Endodermal cell (in vitro differentiated cells): ENCODE measurements at regions not wholly inside any gene's neighbourhood (a gene's known extent, or its start where the extent isn't known, plus 50 kb on each side); places are given as distances from the start of the nearest gene placed in this dataset.

Experiments
- DNase-seq: peaks from one replicate; pipeline ENCODE4 v3.0.0-alpha.2; 2017
- H3K27ac ChIP-seq: 2 replicates; pipeline ENCODE4 v1.5.1; 2013; ENCODE audit warnings: mild to moderate bottlenecking, low read depth, low read length, moderate library complexity
- H3K27me3 ChIP-seq: 2 replicates; pipeline ENCODE4 v1.6.1; 2013; ENCODE audit warnings: mild to moderate bottlenecking, low read length, moderate library complexity; ENCODE audit not compliant: insufficient read depth, control insufficient read depth, poor library complexity, severe bottlenecking
- H3K36me3 ChIP-seq: 2 replicates; pipeline ENCODE4 v1.7.0; 2013; ENCODE audit warnings: mild to moderate bottlenecking, low read length, moderate library complexity; ENCODE audit not compliant: control insufficient read depth, insufficient read depth
- H3K4me1 ChIP-seq: one replicate; pipeline ENCODE4 v1.7.0; 2013; ENCODE audit warnings: low read length; ENCODE audit not compliant: control insufficient read depth, insufficient read depth
- H3K4me3 ChIP-seq: 2 replicates; pipeline ENCODE4 v1.5.1; 2013; ENCODE audit warnings: mild to moderate bottlenecking, low read length, moderate library complexity
- H3K9ac ChIP-seq: 2 replicates; pipeline ENCODE4 v1.6.1; 2013; ENCODE audit warnings: mild to moderate bottlenecking, low read length, moderate library complexity; ENCODE audit not compliant: poor library complexity, severe bottlenecking; ENCODE audit errors: extremely low read depth
- H3K9me3 ChIP-seq: 2 replicates; pipeline ENCODE4 v1.6.1; 2013; ENCODE audit warnings: mild to moderate bottlenecking, low read length, moderate library complexity; ENCODE audit not compliant: control insufficient read depth
- H3K27ac Mint-ChIP-seq: 2 replicates; pipeline ENCODE4 v1.8.0; 2020; ENCODE audit warnings: mixed read lengths
- H3K27me3 Mint-ChIP-seq: 2 replicates; pipeline ENCODE4 v1.8.0; 2021; ENCODE audit warnings: mild to moderate bottlenecking, mixed read lengths; ENCODE audit not compliant: insufficient read depth
- H3K36me3 Mint-ChIP-seq: 2 replicates; pipeline ENCODE4 v1.8.0; 2020; ENCODE audit warnings: low read depth, mixed read lengths
- H3K4me1 Mint-ChIP-seq: 2 replicates; pipeline ENCODE4 v1.8.0; 2020; ENCODE audit warnings: mixed read lengths
- H3K4me3 Mint-ChIP-seq: 2 replicates; pipeline ENCODE4 v1.8.0; 2020; ENCODE audit warnings: mild to moderate bottlenecking, moderate library complexity, mixed read lengths
- H3K9me3 Mint-ChIP-seq: 2 replicates; pipeline ENCODE4 v1.8.0; 2020; ENCODE audit warnings: mild to moderate bottlenecking, mixed read lengths
- CTCF ChIP-seq: fragments of 200-600 bp; sonication (generic); conservative IDR thresholded peaks from 2 replicates; pipeline ENCODE4 v1.5.0; 2021; ENCODE audit warnings: antibody characterized with exemption, mild to moderate bottlenecking
- WGBS, 2 experiments: methylation state at CpG; one replicate each; pipeline versions ENCODE4 v1.1.5 to v1.1.7; 2013; ENCODE audit warnings: missing lambda C conversion rate in 2 of 2, mixed read lengths in 1 of 2; ENCODE audit not compliant: insufficient coverage in 1 of 2, insufficient read length in 1 of 2; 5-methylcytosine and 5-hydroxymethylcytosine counted together

DNA sequence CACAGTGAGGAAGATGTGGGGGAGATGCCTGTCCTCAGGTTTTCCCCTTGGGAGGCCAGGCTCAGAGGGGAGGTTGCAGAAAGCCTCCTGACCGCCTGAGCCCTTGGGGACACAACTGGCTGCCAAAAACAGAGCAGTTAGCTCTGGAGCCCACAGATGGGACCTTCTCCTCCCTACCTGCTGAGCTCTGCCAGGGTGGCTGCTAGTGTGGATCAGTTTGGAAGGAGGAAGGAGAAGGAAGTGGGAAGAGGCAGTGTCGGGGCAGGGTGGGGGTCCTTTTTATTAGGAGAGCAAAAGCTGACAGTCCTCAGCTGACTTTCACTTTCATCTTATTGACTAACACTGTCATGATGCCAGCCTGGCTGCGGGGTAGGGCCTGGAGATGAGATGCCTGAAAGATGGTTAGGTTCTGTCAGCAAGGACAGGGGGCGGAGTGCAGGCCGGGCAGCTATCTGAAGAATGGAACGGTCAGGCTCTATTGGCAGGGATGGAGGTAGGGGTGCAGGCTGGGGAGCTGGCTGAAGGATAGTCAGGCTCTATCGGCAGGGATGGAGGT lies 188.5 kb upstream of the HDAC4 start:
- no peak for TF ChIP-seq CTCF

DNA sequence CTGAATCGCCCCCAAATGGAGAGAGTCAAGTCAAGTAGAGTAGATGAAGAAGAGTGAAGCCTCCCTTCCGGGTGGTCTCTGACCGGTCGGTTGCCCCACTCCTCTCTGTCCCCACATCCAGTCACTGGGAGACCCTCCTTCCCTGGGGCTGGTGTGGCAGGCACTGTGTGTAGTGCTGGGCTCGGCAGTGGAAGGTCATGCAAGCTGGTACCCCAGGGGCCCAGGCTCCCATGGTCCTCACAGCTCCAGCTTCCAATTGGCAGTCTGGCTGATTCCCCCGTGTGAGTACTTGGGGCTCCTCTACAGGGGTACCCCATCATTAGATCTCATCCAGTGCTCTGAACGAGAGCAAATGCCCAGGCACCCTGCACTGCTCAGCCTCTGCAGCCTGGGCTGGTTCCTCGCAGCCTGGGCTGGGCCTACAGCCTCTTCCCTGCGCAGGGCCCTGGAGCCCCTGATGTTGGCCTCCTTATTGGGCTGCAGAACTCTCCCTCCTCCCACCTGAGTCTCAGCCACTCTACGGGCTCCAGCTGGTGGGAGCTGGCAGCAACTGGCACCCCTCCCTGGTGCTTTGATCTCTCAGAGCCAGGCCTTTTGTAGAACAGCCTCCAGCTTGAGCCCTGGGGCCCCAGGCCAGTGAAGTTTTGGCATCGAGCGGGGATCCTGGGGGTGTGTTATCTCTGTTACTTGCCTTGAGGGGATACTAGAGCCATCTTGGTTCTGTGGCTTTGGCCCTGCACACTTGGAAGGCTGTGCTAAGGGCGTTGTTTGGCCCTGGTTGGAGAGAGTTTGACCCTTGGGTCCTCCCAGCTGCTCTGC lies 187.8 kb upstream of the HDAC4 start:
- Mint-ChIP-seq H3K9me3 (peaks cover 21% of the 10 kb centered on the region), H3K27me3 (peaks cover 6% of the 10 kb centered on the region), H3K27ac (no peak overlapping the region), H3K36me3 (no peaks in the 10 kb centered on the region), H3K4me1 (no peaks in the 10 kb centered on the region), H3K4me3 (no peak overlapping the region)
- no peaks in the 10 kb centered on the region for H3K9me3 ChIP-seq
- WGBS, 2 experiments = 93 to 97% methylated on average over 5 to 13 of the region's 13 CpGs
- H3K4me1 ChIP-seq = no peaks in the 10 kb centered on the region
- H3K36me3 ChIP-seq = no peaks in the 10 kb centered on the region
- TF ChIP-seq CTCF = no peak
- H3K27me3 ChIP-seq = no peaks in the 10 kb centered on the region
- H3K4me3 ChIP-seq = no peak overlapping the region
- no peak overlapping the region for H3K27ac ChIP-seq
- no peak overlapping the region for H3K9ac ChIP-seq
- no peak for DNase-seq

More for the DNA sequence above, 188.5 kb upstream of the HDAC4 start:
- H3K4me1 Mint-ChIP-seq = no peaks in the 10 kb centered on the region
- no peaks in the 10 kb centered on the region for H3K4me1 ChIP-seq
- no peak overlapping the region for H3K27ac ChIP-seq
- H3K36me3 Mint-ChIP-seq = no peaks in the 10 kb centered on the region
- no peak overlapping the region for H3K4me3 ChIP-seq
- no peaks in the 10 kb centered on the region for H3K36me3 ChIP-seq
- peaks cover 6% of the 10 kb centered on the region for H3K27me3 Mint-ChIP-seq
- no peak for DNase-seq
- H3K4me3 Mint-ChIP-seq = no peak overlapping the region
- H3K27ac Mint-ChIP-seq = no peak overlapping the region
- peaks cover 21% of the 10 kb centered on the region for H3K9me3 Mint-ChIP-seq
- WGBS, 2 experiments = 90% methylated on average over 7 of the region's 7 CpGs; no CpG with 5 or more reads in 1 of the 2 experiments
- no peaks in the 10 kb centered on the region for H3K9me3 ChIP-seq
- H3K9ac ChIP-seq = no peak overlapping the region
- H3K27me3 ChIP-seq = no peaks in the 10 kb centered on the region

DNA sequence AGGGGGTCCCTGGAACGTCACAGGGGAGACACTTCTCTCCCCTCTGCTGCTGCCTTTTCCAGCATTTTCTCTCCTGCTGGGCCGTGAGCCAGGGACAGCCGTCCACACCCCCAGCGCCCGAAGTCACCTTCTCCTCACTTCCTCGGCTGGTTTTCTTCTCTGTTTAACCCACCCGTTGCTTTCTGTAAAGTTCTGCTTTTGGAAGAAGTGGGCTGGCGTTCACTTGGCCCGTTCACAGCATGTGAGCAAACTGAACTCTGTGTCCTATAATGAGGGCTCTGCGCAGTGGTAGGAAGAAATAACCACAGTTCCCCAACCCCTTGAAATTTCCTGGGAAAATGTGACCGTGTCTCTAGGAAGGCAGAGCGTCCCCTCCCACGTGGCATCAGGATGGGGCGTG lies 187.0 kb upstream of the HDAC4 start:
- Histone ChIP-seq H3K9me3 (no peaks in the 10 kb centered on the region), H3K9ac (no peak overlapping the region), H3K36me3 (no peaks in the 10 kb centered on the region), H3K4me1 (no peaks in the 10 kb centered on the region), H3K27ac (no peak overlapping the region), H3K4me3 (no peak overlapping the region), H3K27me3 (no peaks in the 10 kb centered on the region)
- peaks cover 17% of the 10 kb centered on the region for H3K9me3 Mint-ChIP-seq
- no peaks in the 10 kb centered on the region for H3K4me1 Mint-ChIP-seq
- no peak overlapping the region for H3K4me3 Mint-ChIP-seq
- TF ChIP-seq CTCF = no peak
- 90 to 94% methylated on average over 12 to 14 of the region's 14 CpGs for WGBS, 2 experiments
- DNase-seq = no peak
- H3K36me3 Mint-ChIP-seq = no peaks in the 10 kb centered on the region
- no peak overlapping the region for H3K27ac Mint-ChIP-seq
- H3K27me3 Mint-ChIP-seq = peaks cover 6% of the 10 kb centered on the region
